Kidney (tissue), 13 donors: ENCODE measurements at regions not wholly inside any gene's neighbourhood (a gene's known extent, or its start where the extent isn't known, plus 50 kb on each side); places are given as distances from the start of the nearest gene placed in this dataset.

Experiments
- DNase-seq, 5 donors: peaks; one replicate each; pipeline ENCODE4 v3.0.0-alpha.2; 2013 to 2020
- FAIRE-seq: peaks from 2 replicates; lab custom pipeline; 2012; peaks lifted over from hg19 to GRCh38; lab: Jason Lieb, UNC
- H3K27ac ChIP-seq, 2 donors: one replicate each; pipeline ENCODE4 v1.7.0; 2013; ENCODE audit warnings: low read depth in 2 of 2, low read length in 2 of 2, inconsistent platforms in 1 of 2
- H3K27me3 ChIP-seq: one replicate; pipeline ENCODE4 v1.7.1; 2013; ENCODE audit warnings: low read length, inconsistent platforms; ENCODE audit not compliant: control insufficient read depth, insufficient read depth
- H3K36me3 ChIP-seq, 3 donors: one replicate each; pipeline versions ENCODE4 v1.7.0 to v1.7.1; 2013; ENCODE audit warnings: low read length in 3 of 3, control low read depth in 1 of 3, inconsistent platforms in 1 of 3; ENCODE audit not compliant: insufficient read depth in 3 of 3, control insufficient read depth in 2 of 3
- H3K4me1 ChIP-seq, 3 donors: one replicate each; pipeline versions ENCODE4 v1.7.0 to v1.7.1; 2013; ENCODE audit warnings: low read length in 3 of 3, inconsistent platforms in 1 of 3, low read depth in 1 of 3; ENCODE audit not compliant: control insufficient read depth in 2 of 3, insufficient read depth in 2 of 3
- H3K4me3 ChIP-seq, 3 donors: one replicate each; pipeline versions ENCODE4 v1.7.0 to v1.8.1; 2013; ENCODE audit warnings: low read length in 3 of 3, control low read depth in 1 of 3, inconsistent platforms in 1 of 3
- H3K9ac ChIP-seq, 3 donors: one replicate each; pipeline versions ENCODE4 v1.7.0 to v1.7.1; 2013; ENCODE audit warnings: low read length in 3 of 3, control low read depth in 1 of 3, inconsistent platforms in 1 of 3
- H3K9me3 ChIP-seq, 3 donors: one replicate each; pipeline versions ENCODE4 v1.7.0 to v1.7.1; 2013; ENCODE audit warnings: low read length in 3 of 3, control low read depth in 1 of 3, inconsistent platforms in 1 of 3; ENCODE audit not compliant: control insufficient read depth in 2 of 3, insufficient read depth in 1 of 3
- CTCF ChIP-seq: IDR thresholded peaks from 3 replicates; pipeline ENCODE4 v1.5.1; 2012; ENCODE audit warnings: mild to moderate bottlenecking, moderate library complexity, borderline replicate concordance; ENCODE audit not compliant: insufficient read depth; ENCODE audit errors: extremely low read depth
- intact Hi-C: fragments of 100-400 bp; cut with DNase I; formaldehyde crosslinking; loops from one replicate; pipeline ENCODE4 v1.11.1; 2022
- donor health status: control.
- donor health status: control.
- donor health status: control.
- donor health status: control.
- donor health status: control.
- donor health status: DM: yes; HTN: yes; CAD: no.
- donor health status: Normal renal cell carcinoma (clear cell type).

- Histone ChIP-seq H3K27ac (no peak overlapping the region), H3K4me1 (no peaks in the 10 kb centered on the region), H3K36me3 (no peaks in the 10 kb centered on the region), H3K27me3 (no peaks in the 10 kb centered on the region), H3K4me3 (no peak overlapping the region), H3K9ac (no peak overlapping the region), H3K9me3 (no peaks in the 10 kb centered on the region)
- FAIRE-seq (no peak), DNase-seq (no peak)
- intact Hi-C loops: no loop called here
- TF ChIP-seq CTCF: no peak
Observed at GRCh38 chr15:61476741-61477140, 247.6 kb upstream of the RORA start.

GRCh38 chr15:61474796-61475195 is 245.7 kb upstream of the RORA start:
- DNase-seq (no peak), FAIRE-seq (no peak)
- H3K27ac ChIP-seq: no peak overlapping the region
- H3K4me3 ChIP-seq: no peak overlapping the region
- no peaks in the 10 kb centered on the region for H3K9me3 ChIP-seq
- no peak overlapping the region for H3K9ac ChIP-seq
- no peak for TF ChIP-seq CTCF
- intact Hi-C loops: no loop called here
- H3K36me3 ChIP-seq: no peaks in the 10 kb centered on the region
- no peaks in the 10 kb centered on the region for H3K27me3 ChIP-seq
- no peaks in the 10 kb centered on the region for H3K4me1 ChIP-seq

GRCh38 chr15:61467823-61468222 is 238.7 kb upstream of the RORA start:
- Histone ChIP-seq H3K27ac (no peak overlapping the region), H3K9me3 (no peaks in the 10 kb centered on the region), H3K4me3 (no peak overlapping the region), H3K36me3 (no peaks in the 10 kb centered on the region), H3K9ac (no peak overlapping the region), H3K4me1 (no peaks in the 10 kb centered on the region), H3K27me3 (no peaks in the 10 kb centered on the region)
- intact Hi-C loops: no loop called here
- peak in 2 of 5 donors; percentile 7 to 37 for DNase-seq
- TF ChIP-seq CTCF: no peak
- FAIRE-seq: no peak
